H9 (cell line): ENCODE measurements at regions not wholly inside any gene's neighbourhood (a gene's known extent, or its start where the extent isn't known, plus 50 kb on each side); places are given as distances from the start of the nearest gene placed in this dataset.

Source experiments
- DNase-seq: peaks from one replicate; pipeline ENCODE4 v3.0.0-alpha.2; 2017
- H2AFZ ChIP-seq: one replicate; pipeline ENCODE4 v1.6.1; 2013; ENCODE audit warnings: mild to moderate bottlenecking, low read length, control low read depth, moderate library complexity
- H2AK5ac ChIP-seq: 2 replicates; pipeline ENCODE4 v1.6.1; 2013; ENCODE audit warnings: low read length, control low read depth, mixed read lengths; ENCODE audit not compliant: insufficient read length
- H2BK120ac ChIP-seq: one replicate; pipeline ENCODE4 v1.6.1; 2013; ENCODE audit warnings: low read depth, mild to moderate bottlenecking, low read length, control low read depth, inconsistent platforms; ENCODE audit not compliant: poor library complexity, severe bottlenecking
- H2BK12ac ChIP-seq: 2 replicates; pipeline ENCODE4 v1.6.1; 2013; ENCODE audit warnings: low read length, control low read depth, mixed read lengths, low read depth; ENCODE audit not compliant: insufficient read length
- H2BK15ac ChIP-seq: 2 replicates; pipeline ENCODE4 v1.6.1; 2013; ENCODE audit warnings: low read depth, low read length, control low read depth
- H2BK20ac ChIP-seq: one replicate; pipeline ENCODE4 v1.6.1; 2013; ENCODE audit warnings: low read depth, mild to moderate bottlenecking, low read length, control low read depth, inconsistent platforms; ENCODE audit not compliant: poor library complexity, severe bottlenecking
- H2BK5ac ChIP-seq: 2 replicates; pipeline ENCODE4 v1.6.1; 2013; ENCODE audit warnings: low read length, control low read depth, mixed read lengths; ENCODE audit not compliant: insufficient read length
- H3K14ac ChIP-seq: 2 replicates; pipeline ENCODE4 v1.6.1; 2013; ENCODE audit warnings: low read length, control low read depth; ENCODE audit not compliant: insufficient read depth
- H3K18ac ChIP-seq: 2 replicates; pipeline ENCODE4 v1.6.1; 2013; ENCODE audit warnings: low read depth, mild to moderate bottlenecking, mixed read lengths, low read length, control low read depth; ENCODE audit not compliant: insufficient read length
- H3K23ac ChIP-seq: 2 replicates; pipeline ENCODE4 v1.6.1; 2013; ENCODE audit warnings: low read length, control low read depth, mixed read lengths, low read depth; ENCODE audit not compliant: insufficient read length
- H3K23me2 ChIP-seq: 2 replicates; pipeline ENCODE4 v1.6.1; 2013; ENCODE audit warnings: low read depth, mild to moderate bottlenecking, mixed read lengths, low read length, control low read depth; ENCODE audit not compliant: insufficient read length, poor library complexity, severe bottlenecking
- H3K27ac ChIP-seq: 2 replicates; pipeline ENCODE4 v1.5.1; 2013; ENCODE audit warnings: low read length, control low read depth, mixed read lengths, low read depth; ENCODE audit not compliant: insufficient read length
- H3K27me3 ChIP-seq: 2 replicates; pipeline ENCODE4 v1.6.1; 2013; ENCODE audit warnings: low read length, control low read depth, inconsistent platforms; ENCODE audit not compliant: insufficient read depth
- H3K4ac ChIP-seq: 2 replicates; pipeline ENCODE4 v1.6.1; 2013; ENCODE audit warnings: low read depth, mild to moderate bottlenecking, control low read depth, inconsistent platforms, low read length, moderate library complexity
- H3K4me1 ChIP-seq: 2 replicates; pipeline ENCODE4 v1.6.1; 2013; ENCODE audit warnings: low read length, control low read depth, inconsistent platforms; ENCODE audit not compliant: insufficient read depth
- H3K4me2 ChIP-seq: 2 replicates; pipeline ENCODE4 v1.6.1; 2013; ENCODE audit warnings: low read length, control low read depth, mixed read lengths; ENCODE audit not compliant: insufficient read length, insufficient read depth
- H3K56ac ChIP-seq: 2 replicates; pipeline ENCODE4 v1.6.1; 2013; ENCODE audit warnings: low read depth, mild to moderate bottlenecking, mixed read lengths, low read length, control low read depth; ENCODE audit not compliant: insufficient read length
- H3K79me1 ChIP-seq: 2 replicates; pipeline ENCODE4 v1.6.1; 2013; ENCODE audit warnings: low read depth, mild to moderate bottlenecking, moderate library complexity, low read length, control low read depth, inconsistent platforms; ENCODE audit not compliant: insufficient read depth, poor library complexity, severe bottlenecking
- H3K79me2 ChIP-seq: 2 replicates; pipeline ENCODE4 v1.6.1; 2013; ENCODE audit warnings: low read length, control low read depth, inconsistent platforms; ENCODE audit not compliant: insufficient read depth
- H3K9ac ChIP-seq: 2 replicates; pipeline ENCODE4 v1.6.1; 2013; ENCODE audit warnings: low read length, control low read depth, mixed read lengths; ENCODE audit not compliant: insufficient read length; ENCODE audit errors: extremely low read depth
- H3K9me3 ChIP-seq: one replicate; pipeline ENCODE4 v1.6.1; 2013; ENCODE audit warnings: low read depth, low read length, inconsistent platforms; ENCODE audit not compliant: control insufficient read depth
- H3T11ph ChIP-seq: one replicate; pipeline ENCODE4 v1.6.1; 2013; ENCODE audit warnings: mild to moderate bottlenecking, low read length, control low read depth, inconsistent platforms
- H4K20me1 ChIP-seq: one replicate; pipeline ENCODE4 v1.6.1; 2013; ENCODE audit not compliant: control insufficient read depth, insufficient read length, insufficient read depth
- H4K5ac ChIP-seq: 2 replicates; pipeline ENCODE4 v1.6.1; 2013; ENCODE audit warnings: low read depth, mild to moderate bottlenecking, mixed read lengths, low read length, control low read depth; ENCODE audit not compliant: insufficient read length
- H4K8ac ChIP-seq: replicated peaks from 2 replicates; pipeline ENCODE4 v1.6.1; 2013; ENCODE audit warnings: low read length, control low read depth, mixed read lengths, low read depth; ENCODE audit not compliant: insufficient read length
- H4K91ac ChIP-seq: 2 replicates; pipeline ENCODE4 v1.6.1; 2013; ENCODE audit warnings: low read depth, mild to moderate bottlenecking, moderate library complexity, mixed read lengths, low read length, control low read depth; ENCODE audit not compliant: insufficient read length
- H3K27ac Mint-ChIP-seq, 3 experiments: 2 replicates in 2 of 3; 3 replicates in 1 of 3; pipeline ENCODE4 v1.8.0; 2020 to 2021; ENCODE audit warnings: mixed read lengths in 3 of 3, mild to moderate bottlenecking in 1 of 3, moderate library complexity in 1 of 3
- H3K27me3 Mint-ChIP-seq: 2 replicates; pipeline ENCODE4 v1.8.0; 2021; ENCODE audit warnings: low read depth, mild to moderate bottlenecking, moderate library complexity, mixed read lengths
- H3K36me3 Mint-ChIP-seq, 3 experiments: 2 replicates in 2 of 3; 3 replicates in 1 of 3; pipeline ENCODE4 v1.8.0; 2020 to 2021; ENCODE audit warnings: low read depth in 3 of 3, mixed read lengths in 3 of 3; ENCODE audit not compliant: insufficient read depth in 1 of 3
- H3K4me1 Mint-ChIP-seq, 2 experiments: 2 replicates each; pipeline ENCODE4 v1.8.0; 2020; ENCODE audit warnings: mixed read lengths in 2 of 2
- H3K4me3 Mint-ChIP-seq, 2 experiments: 2 replicates in 1 of 2; 3 replicates in 1 of 2; pipeline ENCODE4 v1.8.0; 2020 to 2021; ENCODE audit warnings: mild to moderate bottlenecking in 2 of 2, mixed read lengths in 2 of 2, moderate library complexity in 1 of 2
- H3K9me3 Mint-ChIP-seq, 2 experiments: 2 replicates in 1 of 2; 3 replicates in 1 of 2; pipeline ENCODE4 v1.8.0; 2020; ENCODE audit warnings: mild to moderate bottlenecking in 2 of 2, mixed read lengths in 2 of 2, moderate library complexity in 1 of 2
- WGBS: extraction: QIAGEN DNeasy Blood & Tissue Kit; methylation state at CpG from one replicate; pipeline ENCODE4 v1.1.7; 2013; ENCODE audit warnings: missing lambda C conversion rate, low lambda C conversion rate, mixed read lengths; ENCODE audit not compliant: insufficient read length; ENCODE audit errors: extremely low coverage; 5-methylcytosine and 5-hydroxymethylcytosine counted together
- TF ChIP-seq, protein P1 (sequence below): fragments of 200-600 bp; sonication (generic); conservative IDR thresholded peaks from 3 replicates; pipeline ENCODE4 v1.8.0; 2021; ENCODE audit warnings: antibody characterized with exemption, mild to moderate bottlenecking

DNA sequence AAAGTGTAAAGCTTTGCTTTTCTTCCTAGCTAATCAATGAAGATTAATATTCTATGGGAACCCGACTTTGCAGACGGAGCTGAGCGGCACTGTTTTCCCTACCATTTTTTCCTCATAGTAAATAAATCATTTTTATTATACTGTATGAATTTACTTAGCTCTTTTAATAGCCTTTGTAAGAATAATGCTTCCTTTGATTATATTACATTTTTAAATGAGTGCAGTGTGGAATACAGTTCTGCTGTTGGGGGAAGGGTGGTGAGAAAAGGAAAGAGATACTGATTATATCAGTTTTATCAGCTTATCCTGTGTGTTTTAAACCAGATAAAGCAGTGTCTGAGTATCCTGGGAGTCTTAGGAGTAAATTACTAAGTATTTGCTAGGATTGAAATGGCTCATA lies 221.4 kb upstream of the RBFOX1 start:
- Mint-ChIP-seq H3K36me3 (no peaks in the 10 kb centered on the region), H3K27me3 (peaks cover 2% of the 10 kb centered on the region)
- WGBS: no CpG with 5 or more reads among the region's 3 CpGs

More for the DNA sequence above, 221.4 kb upstream of the RBFOX1 start:
- Histone ChIP-seq H4K5ac (no peak overlapping the region), H2BK20ac (no peak overlapping the region), H3K14ac (no peak overlapping the region), H3K79me2 (no peaks in the 10 kb centered on the region), H3K4me1 (no peaks in the 10 kb centered on the region), H2BK5ac (no peak overlapping the region), H3K23ac (no peak overlapping the region), H2BK12ac (no peak overlapping the region), H3K9me3 (no peaks in the 10 kb centered on the region), H4K91ac (no peak overlapping the region), H3K4me2 (no peak overlapping the region), H3K27ac (no peak overlapping the region), H4K20me1 (no peaks in the 10 kb centered on the region), H3K18ac (no peak overlapping the region), H3T11ph (no peak overlapping the region), H3K79me1 (no peaks in the 10 kb centered on the region), H2AK5ac (no peak overlapping the region), H2BK120ac (no peak overlapping the region), H3K56ac (no peak overlapping the region), H3K23me2 (no peaks in the 10 kb centered on the region), H2AFZ (no peak overlapping the region), H3K27me3 (no peaks in the 10 kb centered on the region), H4K8ac (no peak overlapping the region), H3K9ac (no peak overlapping the region), H2BK15ac (no peak overlapping the region), H3K4ac (no peak overlapping the region)
- TF ChIP-seq, protein P1, sequence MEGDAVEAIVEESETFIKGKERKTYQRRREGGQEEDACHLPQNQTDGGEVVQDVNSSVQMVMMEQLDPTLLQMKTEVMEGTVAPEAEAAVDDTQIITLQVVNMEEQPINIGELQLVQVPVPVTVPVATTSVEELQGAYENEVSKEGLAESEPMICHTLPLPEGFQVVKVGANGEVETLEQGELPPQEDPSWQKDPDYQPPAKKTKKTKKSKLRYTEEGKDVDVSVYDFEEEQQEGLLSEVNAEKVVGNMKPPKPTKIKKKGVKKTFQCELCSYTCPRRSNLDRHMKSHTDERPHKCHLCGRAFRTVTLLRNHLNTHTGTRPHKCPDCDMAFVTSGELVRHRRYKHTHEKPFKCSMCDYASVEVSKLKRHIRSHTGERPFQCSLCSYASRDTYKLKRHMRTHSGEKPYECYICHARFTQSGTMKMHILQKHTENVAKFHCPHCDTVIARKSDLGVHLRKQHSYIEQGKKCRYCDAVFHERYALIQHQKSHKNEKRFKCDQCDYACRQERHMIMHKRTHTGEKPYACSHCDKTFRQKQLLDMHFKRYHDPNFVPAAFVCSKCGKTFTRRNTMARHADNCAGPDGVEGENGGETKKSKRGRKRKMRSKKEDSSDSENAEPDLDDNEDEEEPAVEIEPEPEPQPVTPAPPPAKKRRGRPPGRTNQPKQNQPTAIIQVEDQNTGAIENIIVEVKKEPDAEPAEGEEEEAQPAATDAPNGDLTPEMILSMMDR: no peak
- Mint-ChIP-seq H3K4me3 (no peak overlapping the region), H3K4me1 (no peaks in the 10 kb centered on the region), H3K27ac (no peak overlapping the region), H3K9me3 (no peaks in the 10 kb centered on the region)
- DNase-seq: no peak
